ENCODE measurements at regions not wholly inside any gene's neighbourhood (a gene's known extent, or its start where the extent isn't known, plus 50 kb on each side); places are given as distances from the start of the nearest gene placed in this dataset.

GRCh38 chr2:35204881-35205280 lies 1150.7 kb upstream of the CRIM1 start (continued):
- TF ChIP-seq, protein P1, sequence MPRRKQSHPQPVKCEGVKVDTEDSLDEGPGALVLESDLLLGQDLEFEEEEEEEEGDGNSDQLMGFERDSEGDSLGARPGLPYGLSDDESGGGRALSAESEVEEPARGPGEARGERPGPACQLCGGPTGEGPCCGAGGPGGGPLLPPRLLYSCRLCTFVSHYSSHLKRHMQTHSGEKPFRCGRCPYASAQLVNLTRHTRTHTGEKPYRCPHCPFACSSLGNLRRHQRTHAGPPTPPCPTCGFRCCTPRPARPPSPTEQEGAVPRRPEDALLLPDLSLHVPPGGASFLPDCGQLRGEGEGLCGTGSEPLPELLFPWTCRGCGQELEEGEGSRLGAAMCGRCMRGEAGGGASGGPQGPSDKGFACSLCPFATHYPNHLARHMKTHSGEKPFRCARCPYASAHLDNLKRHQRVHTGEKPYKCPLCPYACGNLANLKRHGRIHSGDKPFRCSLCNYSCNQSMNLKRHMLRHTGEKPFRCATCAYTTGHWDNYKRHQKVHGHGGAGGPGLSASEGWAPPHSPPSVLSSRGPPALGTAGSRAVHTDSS (tag by site-specific recombination; IDR thresholded peaks at IDR 0.05) = no peak
- no peak for TF ChIP-seq ZNF48 (tag by site-specific recombination; IDR thresholded peaks at IDR 0.05)
- no peak for TF ChIP-seq ZNF239 (tag by site-specific recombination; IDR thresholded peaks at IDR 0.05)
- TF ChIP-seq, protein P2, sequence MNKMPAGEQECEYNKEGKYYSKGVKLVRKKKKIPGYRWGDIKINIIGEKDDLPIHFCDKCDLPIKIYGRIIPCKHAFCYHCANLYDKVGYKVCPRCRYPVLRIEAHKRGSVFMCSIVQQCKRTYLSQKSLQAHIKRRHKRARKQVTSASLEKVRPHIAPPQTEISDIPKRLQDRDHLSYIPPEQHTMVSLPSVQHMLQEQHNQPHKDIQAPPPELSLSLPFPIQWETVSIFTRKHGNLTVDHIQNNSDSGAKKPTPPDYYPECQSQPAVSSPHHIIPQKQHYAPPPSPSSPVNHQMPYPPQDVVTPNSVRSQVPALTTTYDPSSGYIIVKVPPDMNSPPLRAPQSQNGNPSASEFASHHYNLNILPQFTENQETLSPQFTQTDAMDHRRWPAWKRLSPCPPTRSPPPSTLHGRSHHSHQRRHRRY (tag by site-specific recombination; IDR thresholded peaks at IDR 0.05) = no peak
- no peak for TF ChIP-seq ZNF580 (tag by site-specific recombination; IDR thresholded peaks at IDR 0.05)

DNA sequence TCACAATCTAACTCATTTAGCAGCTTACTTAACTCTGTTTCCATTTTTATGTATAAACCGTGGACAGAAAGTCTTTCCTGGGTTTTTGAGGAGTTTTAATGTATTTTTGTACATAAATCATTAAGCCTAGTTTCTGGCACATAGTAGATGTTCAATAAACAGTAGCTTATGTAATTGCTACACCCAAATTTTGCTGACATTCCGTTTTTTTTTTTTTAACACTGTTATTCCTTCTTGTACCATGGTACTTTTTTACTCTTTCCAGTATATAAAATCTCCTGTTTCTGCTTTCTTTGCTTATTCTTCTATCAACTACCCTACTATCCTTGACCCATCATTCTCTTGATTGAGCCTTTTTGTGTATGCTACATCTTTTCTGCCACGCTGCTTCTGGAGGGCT lies 1151.3 kb upstream of the CRIM1 start:
- CTCF ChIA-PET = interaction anchor here (0.6 kb wide), 2 partner anchors 24 to 1295 kb away, joined by 3 to 4 read pairs; no protein-coding TSS in a partner anchor
- Histone ChIP-seq H3K4me3 (ENCODE audit: low read depth, low read length) (no peak overlapping the region), H3K4me1 (ENCODE audit: control insufficient read depth, insufficient read depth, low read length) (no peaks in the 10 kb centered on the region), H3K27ac (ENCODE audit: extremely low read depth, low read depth, low read length) (no peak overlapping the region), H3K36me3 (ENCODE audit: control insufficient read depth in 2 of 2, insufficient read depth in 1 of 2, low read length in 2 of 2) (no peaks in the 10 kb centered on the region), H3K9me3 (ENCODE audit: control insufficient read depth, insufficient read depth, low read depth, low read length) (no peaks in the 10 kb centered on the region)
- no peak for TF ChIP-seq ZNF530 (tag by site-specific recombination; IDR thresholded peaks at IDR 0.05; ENCODE audit: low read depth)
- no peak for TF ChIP-seq ZBTB8A (tag by site-specific recombination; IDR thresholded peaks at IDR 0.05)
- TF ChIP-seq ZNF223 (tag by site-specific recombination; IDR thresholded peaks at IDR 0.05) = no peak
- no peak for TF ChIP-seq WT1 (tag by site-specific recombination; IDR thresholded peaks at IDR 0.05)
- TF ChIP-seq YY1 (tag by site-specific recombination; IDR thresholded peaks at IDR 0.05) = no peak
- TF ChIP-seq ZNF10 (tag by site-specific recombination; IDR thresholded peaks at IDR 0.05) = no peak
- no peak for TF ChIP-seq ZNF629 (tag by site-specific recombination; IDR thresholded peaks at IDR 0.05)
- TF ChIP-seq ZBTB10 (tag by site-specific recombination; IDR thresholded peaks at IDR 0.05) = no peak
- no peak for TF ChIP-seq HOXD13 (CRISPR knock-in tag; IDR thresholded peaks at IDR 0.05; ENCODE audit: borderline replicate concordance)
- TF ChIP-seq ZBTB17 (tag by site-specific recombination; IDR thresholded peaks at IDR 0.05) = no peak
- TF ChIP-seq KLF8 (tag by site-specific recombination; IDR thresholded peaks at IDR 0.05) = no peak
- no peak for TF ChIP-seq ZXDB (tag by site-specific recombination; IDR thresholded peaks at IDR 0.05)
- no peak for TF ChIP-seq ZNF529 (tag by site-specific recombination; IDR thresholded peaks at IDR 0.05; ENCODE audit: insufficient replicate concordance)
- TF ChIP-seq ZNF610 (tag by site-specific recombination; IDR thresholded peaks at IDR 0.05; ENCODE audit: borderline replicate concordance) = no peak
- no peak for TF ChIP-seq ZNF596 (tag by site-specific recombination; IDR thresholded peaks at IDR 0.05)
- no peak for TF ChIP-seq ZNF791 (tag by site-specific recombination; IDR thresholded peaks at IDR 0.05)
- TF ChIP-seq ZNF146 (tag by site-specific recombination; IDR thresholded peaks at IDR 0.05) = no peak
- POLR2A ChIA-PET = no interaction called here

Data from HEK293 (cell line).